ENCODE measurements at regions not wholly inside any gene's neighbourhood (a gene's known extent, or its start where the extent isn't known, plus 50 kb on each side); places are given as distances from the start of the nearest gene placed in this dataset.
"Not testable (repeated sequence)": the region's sequence is repeated elsewhere in the genome, so short reads cannot be mapped to it uniquely, and the experiment has no call there.

DNA sequence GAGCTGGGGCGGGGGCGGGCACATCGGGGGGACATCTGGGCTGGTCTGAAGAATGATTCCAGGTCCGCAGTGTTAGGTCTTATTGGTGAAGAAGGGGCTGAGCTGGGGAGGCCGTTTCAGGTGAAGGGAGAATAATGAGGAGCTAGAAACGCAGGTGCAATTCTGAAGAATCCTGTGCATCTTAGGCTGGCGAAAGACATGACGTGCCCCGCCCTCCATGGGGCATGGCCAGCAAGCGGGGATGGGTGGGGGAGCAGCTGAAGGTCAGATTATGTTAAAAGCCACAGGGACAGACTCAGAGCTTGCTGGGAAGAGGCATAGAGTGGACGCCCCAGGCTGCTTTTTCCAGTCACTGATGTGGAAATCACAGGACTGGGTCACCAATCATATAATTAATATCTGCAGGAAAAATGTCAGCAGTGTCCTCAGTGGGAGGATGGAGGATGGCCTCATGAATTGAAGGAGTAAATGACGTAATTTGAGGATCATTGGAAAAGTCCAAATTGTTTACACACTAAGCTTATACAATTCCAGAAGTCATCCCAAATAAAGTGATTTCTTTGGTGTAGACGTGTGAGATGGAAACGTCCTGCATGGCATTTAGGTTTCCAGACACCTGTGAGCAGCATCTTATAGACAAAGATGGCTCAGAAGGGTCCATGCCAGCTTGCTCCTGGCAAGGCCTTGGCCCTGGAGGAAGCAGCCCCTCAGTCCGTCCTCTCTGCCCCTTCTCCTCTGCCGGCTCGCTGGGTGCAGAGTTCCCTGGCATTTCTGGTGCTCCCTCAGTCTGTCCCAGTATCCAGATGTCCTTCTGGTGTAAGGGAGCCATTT lies 109.6 kb upstream of the FRMD1 start:
- Histone ChIP-seq H3K4me1 (ENCODE audit: low read length) (no peaks in the 10 kb centered on the region), H3K9ac (ENCODE audit: low read length) (no peak overlapping the region), H3K9me3 (ENCODE audit: insufficient read depth, low read length) (no peaks in the 10 kb centered on the region), H2AFZ (ENCODE audit: low read depth, low read length) (no peak overlapping the region), H3K36me3 (replicated peaks; ENCODE audit: low read depth, low read length) (no peaks in the 10 kb centered on the region), H3K27me3 (ENCODE audit: low read depth, low read length) (no peaks in the 10 kb centered on the region), H3K79me2 (ENCODE audit: low read length) (no peaks in the 10 kb centered on the region), H3K4me3 (ENCODE audit: low read length) (no peak overlapping the region), H3K27ac (ENCODE audit: low read length) (no peak overlapping the region), H3K4me2 (ENCODE audit: low read length) (no peak overlapping the region), H4K20me1 (ENCODE audit: insufficient read depth, low read length) (no peaks in the 10 kb centered on the region)
- no peak for TF ChIP-seq EZH2phosphoT487 (IDR thresholded peaks at IDR 0.05; ENCODE audit: low read depth)

DNA sequence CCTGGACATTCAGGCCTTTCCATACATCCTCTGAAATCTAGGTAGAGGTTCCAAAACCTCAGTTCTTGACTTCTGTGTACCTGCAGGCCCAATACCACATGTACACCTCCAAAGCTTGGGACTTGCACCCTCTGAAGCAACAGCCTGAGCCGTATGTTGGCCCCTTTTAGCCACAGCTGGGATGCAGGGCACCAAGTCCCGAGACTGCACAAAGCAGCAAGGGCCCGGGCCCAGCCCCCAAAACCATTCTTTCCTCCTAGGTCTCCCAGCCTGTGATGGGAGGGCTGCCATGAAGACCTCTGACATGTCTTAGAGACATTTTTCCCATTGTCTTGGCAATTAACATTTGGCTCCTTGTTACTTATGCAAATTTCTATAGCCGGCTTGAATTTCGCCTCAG lies 107.4 kb upstream of the FRMD1 start:
- no peaks in the 10 kb centered on the region for H3K9me3 ChIP-seq (ENCODE audit: insufficient read depth, low read length)
- H3K4me1 ChIP-seq (ENCODE audit: low read length): no peaks in the 10 kb centered on the region
- no peaks in the 10 kb centered on the region for H3K27me3 ChIP-seq (ENCODE audit: low read depth, low read length)

DNA sequence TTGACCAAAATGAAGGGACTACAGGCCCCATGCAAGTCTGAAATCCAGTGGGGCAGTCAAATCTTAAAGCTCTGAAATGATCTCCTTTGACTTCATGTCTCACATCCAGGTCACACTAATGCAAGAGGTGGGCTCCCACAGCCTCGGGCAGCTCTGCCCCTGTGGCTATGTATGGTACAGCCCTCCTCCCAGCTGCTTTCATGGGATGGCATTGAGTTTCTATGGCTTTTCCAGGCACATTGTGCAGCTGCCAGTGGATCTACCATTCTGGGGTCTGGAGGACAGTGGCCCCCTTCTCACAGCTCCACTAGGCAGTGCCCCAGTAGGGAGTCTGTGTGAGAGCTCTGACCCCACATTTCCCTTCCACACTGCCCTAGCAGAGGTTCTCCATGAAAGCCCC lies 107.0 kb upstream of the FRMD1 start:
- H3K4me2 ChIP-seq (ENCODE audit: low read length); H2AFZ ChIP-seq (ENCODE audit: low read depth, low read length); H3K27ac ChIP-seq (ENCODE audit: low read length); H3K4me3 ChIP-seq (ENCODE audit: low read length); H3K36me3 ChIP-seq (replicated peaks; ENCODE audit: low read depth, low read length); H3K9ac ChIP-seq (ENCODE audit: low read length); H3K4me1 ChIP-seq (ENCODE audit: low read length); H3K27me3 ChIP-seq (ENCODE audit: low read depth, low read length); H4K20me1 ChIP-seq (ENCODE audit: insufficient read depth, low read length); H3K79me2 ChIP-seq (ENCODE audit: low read length); H3K9me3 ChIP-seq (ENCODE audit: insufficient read depth, low read length): not testable (repeated sequence)

More for the DNA sequence above, 107.4 kb upstream of the FRMD1 start:
- Histone ChIP-seq H3K36me3 (replicated peaks; ENCODE audit: low read depth, low read length) (no peaks in the 10 kb centered on the region), H3K4me3 (ENCODE audit: low read length) (no peak overlapping the region), H3K79me2 (ENCODE audit: low read length) (no peaks in the 10 kb centered on the region), H2AFZ (ENCODE audit: low read depth, low read length) (no peak overlapping the region), H4K20me1 (ENCODE audit: insufficient read depth, low read length) (no peaks in the 10 kb centered on the region), H3K27ac (ENCODE audit: low read length) (no peak overlapping the region), H3K9ac (ENCODE audit: low read length) (no peak overlapping the region), H3K4me2 (ENCODE audit: low read length) (no peak overlapping the region)
- TF ChIP-seq EZH2phosphoT487 (IDR thresholded peaks at IDR 0.05; ENCODE audit: low read depth): no peak
- TF ChIP-seq, protein P1, sequence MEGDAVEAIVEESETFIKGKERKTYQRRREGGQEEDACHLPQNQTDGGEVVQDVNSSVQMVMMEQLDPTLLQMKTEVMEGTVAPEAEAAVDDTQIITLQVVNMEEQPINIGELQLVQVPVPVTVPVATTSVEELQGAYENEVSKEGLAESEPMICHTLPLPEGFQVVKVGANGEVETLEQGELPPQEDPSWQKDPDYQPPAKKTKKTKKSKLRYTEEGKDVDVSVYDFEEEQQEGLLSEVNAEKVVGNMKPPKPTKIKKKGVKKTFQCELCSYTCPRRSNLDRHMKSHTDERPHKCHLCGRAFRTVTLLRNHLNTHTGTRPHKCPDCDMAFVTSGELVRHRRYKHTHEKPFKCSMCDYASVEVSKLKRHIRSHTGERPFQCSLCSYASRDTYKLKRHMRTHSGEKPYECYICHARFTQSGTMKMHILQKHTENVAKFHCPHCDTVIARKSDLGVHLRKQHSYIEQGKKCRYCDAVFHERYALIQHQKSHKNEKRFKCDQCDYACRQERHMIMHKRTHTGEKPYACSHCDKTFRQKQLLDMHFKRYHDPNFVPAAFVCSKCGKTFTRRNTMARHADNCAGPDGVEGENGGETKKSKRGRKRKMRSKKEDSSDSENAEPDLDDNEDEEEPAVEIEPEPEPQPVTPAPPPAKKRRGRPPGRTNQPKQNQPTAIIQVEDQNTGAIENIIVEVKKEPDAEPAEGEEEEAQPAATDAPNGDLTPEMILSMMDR (IDR thresholded peaks at IDR 0.05; ENCODE audit: low read depth, low read length): no peak

GRCh38 chr6:168184701-168185100 lies 105.7 kb upstream of the FRMD1 start:
- TF ChIP-seq EZH2phosphoT487 (IDR thresholded peaks at IDR 0.05; ENCODE audit: low read depth): no peak
- TF ChIP-seq, protein P1 (IDR thresholded peaks at IDR 0.05; ENCODE audit: low read depth, low read length): no peak
- Histone ChIP-seq H3K9ac (ENCODE audit: low read length) (no peak overlapping the region), H3K79me2 (ENCODE audit: low read length) (no peaks in the 10 kb centered on the region), H2AFZ (ENCODE audit: low read depth, low read length) (no peak overlapping the region), H3K4me3 (ENCODE audit: low read length) (no peak overlapping the region), H3K27me3 (ENCODE audit: low read depth, low read length) (no peaks in the 10 kb centered on the region), H3K4me2 (ENCODE audit: low read length) (no peak overlapping the region), H3K4me1 (ENCODE audit: low read length) (peaks cover 5% of the 10 kb centered on the region), H3K27ac (ENCODE audit: low read length) (no peak overlapping the region), H3K9me3 (ENCODE audit: insufficient read depth, low read length) (no peaks in the 10 kb centered on the region), H4K20me1 (ENCODE audit: insufficient read depth, low read length) (no peaks in the 10 kb centered on the region), H3K36me3 (replicated peaks; ENCODE audit: low read depth, low read length) (no peaks in the 10 kb centered on the region)

GRCh38 chr6:168183613-168183970 lies 104.6 kb upstream of the FRMD1 start:
- H3K36me3 ChIP-seq (replicated peaks; ENCODE audit: low read depth, low read length): no peaks in the 10 kb centered on the region
- H3K9me3 ChIP-seq (ENCODE audit: insufficient read depth, low read length): no peaks in the 10 kb centered on the region
- H3K9ac ChIP-seq (ENCODE audit: low read length): no peak overlapping the region
- no peak overlapping the region for H3K4me3 ChIP-seq (ENCODE audit: low read length)
- no peak for TF ChIP-seq EZH2phosphoT487 (IDR thresholded peaks at IDR 0.05; ENCODE audit: low read depth)
- TF ChIP-seq, protein P1 (IDR thresholded peaks at IDR 0.05; ENCODE audit: low read depth, low read length): no peak
- no peaks in the 10 kb centered on the region for H3K79me2 ChIP-seq (ENCODE audit: low read length)
- no peak overlapping the region for H3K4me2 ChIP-seq (ENCODE audit: low read length)
- no peaks in the 10 kb centered on the region for H3K27me3 ChIP-seq (ENCODE audit: low read depth, low read length)
- H3K4me1 ChIP-seq (ENCODE audit: low read length): peaks cover 5% of the 10 kb centered on the region
- no peaks in the 10 kb centered on the region for H4K20me1 ChIP-seq (ENCODE audit: insufficient read depth, low read length)
- H2AFZ ChIP-seq (ENCODE audit: low read depth, low read length): no peak overlapping the region
- no peak overlapping the region for H3K27ac ChIP-seq (ENCODE audit: low read length)
